Lower leg skin (tissue), 3 donors: ENCODE measurements at regions not wholly inside any gene's neighbourhood (a gene's known extent, or its start where the extent isn't known, plus 50 kb on each side); places are given as distances from the start of the nearest gene placed in this dataset.

Experiments used
- CTCF ChIP-seq, 3 donors: fragments of 450-650 bp; IDR thresholded peaks; one replicate each; pipeline ENCODE4 v1.5.1; 2016; ENCODE audit warnings: antibody characterized with exemption in 3 of 3, mild to moderate bottlenecking in 3 of 3, moderate library complexity in 2 of 3
- POLR2A ChIP-seq, 2 donors: fragments of 450-650 bp; IDR thresholded peaks; one replicate each; pipeline ENCODE4 v1.6.1; 2016 to 2017; ENCODE audit warnings: antibody characterized with exemption in 2 of 2, mild to moderate bottlenecking in 1 of 2, moderate library complexity in 1 of 2

- TF ChIP-seq CTCF (IDR thresholded peaks at IDR 0.05) (no peak), POLR2A (IDR thresholded peaks at IDR 0.05) (no peak)
Observed at GRCh38 chr3:161999846-162000245, 503.2 kb downstream of the OTOL1 start.
